Central memory CD4-positive, alpha-beta T cell (primary cell): ENCODE measurements at regions not wholly inside any gene's neighbourhood (a gene's known extent, or its start where the extent isn't known, plus 50 kb on each side); places are given as distances from the start of the nearest gene placed in this dataset.
"Not testable (repeated sequence)": the region's sequence is repeated elsewhere in the genome, so short reads cannot be mapped to it uniquely, and the experiment has no call there.

Experiments used
- DNase-seq: peaks from one replicate; pipeline ENCODE4 v3.0.0; 2022

- not testable (repeated sequence) for DNase-seq
Observed at GRCh38 chr6:94687255-94687654, 890.1 kb upstream of the MANEA start.

- no peak for DNase-seq
Observed at GRCh38 chr6:94683409-94683808, 893.9 kb upstream of the MANEA start.

GRCh38 chr6:94680669-94681212 lies 896.6 kb upstream of the MANEA start:
- DNase-seq: no peak

- DNase-seq: no peak
Observed at GRCh38 chr6:94673251-94673650, 904.1 kb upstream of the MANEA start.

GRCh38 chr6:94670017-94670416 lies 907.3 kb upstream of the MANEA start:
- DNase-seq: no peak

- no peak for DNase-seq
Observed at GRCh38 chr6:94668876-94669275, 908.5 kb upstream of the MANEA start.

GRCh38 chr6:94658929-94659328 lies 918.4 kb upstream of the MANEA start:
- no peak for DNase-seq

- DNase-seq: no peak
Observed at GRCh38 chr6:94651239-94651638, 926.1 kb upstream of the MANEA start.

GRCh38 chr6:94645191-94645590 lies 932.1 kb upstream of the MANEA start:
- DNase-seq: no peak

GRCh38 chr6:94639564-94639963 lies 937.8 kb upstream of the MANEA start:
- no peak for DNase-seq

GRCh38 chr6:94636780-94637385 lies 940.5 kb upstream of the MANEA start:
- no peak for DNase-seq

GRCh38 chr6:94623586-94623985 lies 953.7 kb upstream of the MANEA start:
- no peak for DNase-seq

GRCh38 chr6:94622783-94623182 lies 954.6 kb upstream of the MANEA start:
- DNase-seq: no peak

GRCh38 chr6:94600636-94601035 lies 976.7 kb upstream of the MANEA start:
- no peak for DNase-seq

- DNase-seq: no peak
Observed at GRCh38 chr6:94597487-94597886, 979.8 kb upstream of the MANEA start.

- DNase-seq: no peak
Observed at GRCh38 chr6:94590416-94590815, 986.9 kb upstream of the MANEA start.

GRCh38 chr6:94588301-94588700 lies 989.0 kb upstream of the MANEA start:
- no peak for DNase-seq

- no peak for DNase-seq
Observed at GRCh38 chr6:94584211-94584610, 993.1 kb upstream of the MANEA start.

- DNase-seq: no peak
Observed at GRCh38 chr6:94570581-94570980, 1006.8 kb upstream of the MANEA start.

GRCh38 chr6:94562846-94563245 lies 1014.5 kb upstream of the MANEA start:
- no peak for DNase-seq

GRCh38 chr6:94559829-94560537 lies 1017.4 kb upstream of the MANEA start:
- DNase-seq: no peak

GRCh38 chr6:94557207-94557606 lies 1020.1 kb upstream of the MANEA start:
- DNase-seq: not testable (repeated sequence)

- DNase-seq: no peak
Observed at GRCh38 chr6:94548201-94548600, 1029.1 kb upstream of the MANEA start.

- DNase-seq: no peak
Observed at GRCh38 chr6:94535798-94536197, 1041.5 kb upstream of the MANEA start.
